Omental fat pad (tissue), 3 donors: ENCODE measurements at regions not wholly inside any gene's neighbourhood (a gene's known extent, or its start where the extent isn't known, plus 50 kb on each side); places are given as distances from the start of the nearest gene placed in this dataset.

Experiments used
- ATAC-seq: fragments of 150-250 bp; one replicate; pipeline ENCODE4 v1.9.1; 2016; ENCODE audit warnings: mild to moderate bottlenecking, moderate library complexity; ENCODE audit not compliant: low FRiP score
- DNase-seq: peaks from one replicate; pipeline ENCODE4 v3.0.0-alpha.2; 2019; ENCODE audit warnings: low spot score
- TF ChIP-seq, protein P1 (sequence below), 3 donors: fragments of 450-650 bp; IDR thresholded peaks; one replicate each; pipeline ENCODE4 v1.5.1; 2016 to 2017; ENCODE audit warnings: antibody characterized with exemption in 3 of 3, mild to moderate bottlenecking in 3 of 3, moderate library complexity in 2 of 3

DNA sequence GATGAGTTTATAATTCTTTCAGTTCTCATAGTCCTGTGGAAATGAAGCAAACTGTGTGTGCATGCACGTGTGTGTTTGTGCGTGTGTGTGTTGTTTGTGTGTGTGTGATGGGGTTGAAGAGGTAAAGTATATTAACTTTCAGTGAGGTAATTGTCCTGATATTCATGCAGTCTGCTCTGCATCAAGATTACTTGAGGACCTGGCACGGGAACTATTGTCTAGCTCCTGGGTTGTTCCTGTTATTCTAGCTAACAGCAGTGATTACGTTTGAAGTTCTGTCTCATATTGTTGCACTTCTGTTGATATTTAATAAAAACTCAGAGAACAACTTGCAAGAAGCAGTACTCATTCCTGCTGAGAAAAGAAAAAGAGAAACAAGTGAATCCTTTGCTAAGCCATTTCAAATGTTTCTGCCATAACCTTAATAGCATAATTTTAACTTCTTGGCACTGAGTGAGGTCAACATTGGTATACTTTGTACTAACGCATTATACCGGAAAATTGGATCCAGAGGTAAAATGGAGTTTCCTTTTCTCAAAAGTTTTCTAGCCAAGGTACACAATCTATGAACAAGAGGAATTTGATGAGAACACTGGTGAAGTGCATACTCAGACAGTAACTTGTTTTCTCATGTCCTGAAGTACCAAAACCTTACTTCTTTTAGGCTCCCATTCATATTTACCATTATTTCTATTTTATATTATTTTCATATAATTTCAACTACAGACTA, 113.2 kb downstream of the SPCS3 start:
- TF ChIP-seq, protein P1, sequence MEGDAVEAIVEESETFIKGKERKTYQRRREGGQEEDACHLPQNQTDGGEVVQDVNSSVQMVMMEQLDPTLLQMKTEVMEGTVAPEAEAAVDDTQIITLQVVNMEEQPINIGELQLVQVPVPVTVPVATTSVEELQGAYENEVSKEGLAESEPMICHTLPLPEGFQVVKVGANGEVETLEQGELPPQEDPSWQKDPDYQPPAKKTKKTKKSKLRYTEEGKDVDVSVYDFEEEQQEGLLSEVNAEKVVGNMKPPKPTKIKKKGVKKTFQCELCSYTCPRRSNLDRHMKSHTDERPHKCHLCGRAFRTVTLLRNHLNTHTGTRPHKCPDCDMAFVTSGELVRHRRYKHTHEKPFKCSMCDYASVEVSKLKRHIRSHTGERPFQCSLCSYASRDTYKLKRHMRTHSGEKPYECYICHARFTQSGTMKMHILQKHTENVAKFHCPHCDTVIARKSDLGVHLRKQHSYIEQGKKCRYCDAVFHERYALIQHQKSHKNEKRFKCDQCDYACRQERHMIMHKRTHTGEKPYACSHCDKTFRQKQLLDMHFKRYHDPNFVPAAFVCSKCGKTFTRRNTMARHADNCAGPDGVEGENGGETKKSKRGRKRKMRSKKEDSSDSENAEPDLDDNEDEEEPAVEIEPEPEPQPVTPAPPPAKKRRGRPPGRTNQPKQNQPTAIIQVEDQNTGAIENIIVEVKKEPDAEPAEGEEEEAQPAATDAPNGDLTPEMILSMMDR (IDR thresholded peaks at IDR 0.05): no peak
- DNase-seq (no peak), ATAC-seq (no peak)

DNA sequence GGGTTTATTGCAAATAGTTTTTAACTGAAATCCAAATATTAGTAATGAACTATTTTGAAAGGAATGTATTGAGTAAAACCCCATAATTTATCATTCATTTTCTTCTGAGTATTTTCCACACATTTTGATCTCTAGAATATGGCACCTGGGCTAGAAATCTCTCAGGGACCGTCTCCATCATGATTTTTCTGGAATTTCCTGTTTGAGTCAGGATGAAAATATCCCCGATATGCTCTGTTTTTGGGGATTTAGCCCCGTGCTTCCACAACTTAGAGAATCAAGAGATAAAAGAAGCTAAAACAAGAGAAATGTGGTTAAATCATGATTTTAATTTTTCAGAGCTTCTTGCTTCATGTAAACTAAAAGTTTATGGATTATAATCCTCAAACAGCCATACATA, 114.2 kb downstream of the SPCS3 start:
- no peak for DNase-seq
- ATAC-seq: no peak

GRCh38 chr4:176435901-176436292, 116.1 kb downstream of the SPCS3 start:
- ATAC-seq: no peak
- DNase-seq: no peak
- TF ChIP-seq, protein P1 (IDR thresholded peaks at IDR 0.05): no peak

More for the DNA sequence above, 114.2 kb downstream of the SPCS3 start:
- TF ChIP-seq, protein P1 (IDR thresholded peaks at IDR 0.05): no peak

- DNase-seq: no peak
- TF ChIP-seq, protein P1 (IDR thresholded peaks at IDR 0.05): no peak
- no peak for ATAC-seq
These were observed 116.7 kb downstream of the SPCS3 start for GRCh38 chr4:176436293-176436973.

DNA sequence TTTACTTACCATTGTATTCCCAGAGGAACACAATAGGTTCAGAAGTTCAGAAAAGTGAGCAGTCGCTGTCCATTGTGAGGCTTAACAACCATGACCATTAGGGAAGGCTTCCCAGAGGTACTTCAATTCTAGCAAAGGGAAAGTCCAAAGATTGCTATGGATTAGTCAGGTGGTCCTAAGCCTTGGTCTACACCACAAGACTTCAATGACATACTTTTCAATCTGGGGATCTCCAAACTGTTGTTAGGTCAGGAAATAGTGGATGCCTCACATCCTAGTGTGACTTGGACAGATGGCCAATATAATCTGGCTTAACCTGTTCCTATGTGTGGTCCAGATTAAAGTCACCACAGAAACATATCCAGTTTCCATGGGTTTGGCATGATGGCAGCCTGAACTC, 118.0 kb downstream of the SPCS3 start:
- no peak for DNase-seq
- TF ChIP-seq, protein P1 (IDR thresholded peaks at IDR 0.05): no peak
- no peak for ATAC-seq

GRCh38 chr4:176438401-176438800, 118.6 kb downstream of the SPCS3 start:
- TF ChIP-seq, protein P1 (IDR thresholded peaks at IDR 0.05): no peak
- ATAC-seq: no peak
- DNase-seq: no peak

DNA sequence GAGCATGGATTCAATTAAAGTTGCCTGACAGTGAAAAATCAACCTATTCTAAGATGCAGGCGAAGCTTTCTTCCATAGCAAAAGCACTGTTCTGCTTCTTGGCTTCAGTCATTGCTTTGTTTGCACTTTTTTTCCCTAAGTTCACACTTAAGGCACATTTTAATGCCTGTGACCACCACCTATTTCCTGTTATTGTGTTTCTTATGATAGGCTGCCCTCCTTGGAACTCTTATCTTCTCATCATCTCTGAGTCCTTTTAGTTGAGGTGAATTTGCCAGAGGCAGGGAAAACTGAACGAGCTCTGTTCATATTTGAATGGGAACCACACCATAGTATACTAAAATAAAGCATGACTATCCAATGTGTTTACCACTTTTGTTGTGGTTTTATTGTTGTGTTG, 119.8 kb downstream of the SPCS3 start:
- ATAC-seq (no peak), DNase-seq (no peak)
- TF ChIP-seq, protein P1 (IDR thresholded peaks at IDR 0.05): no peak
